RWPE1 (cell line): ENCODE measurements at regions not wholly inside any gene's neighbourhood (a gene's known extent, or its start where the extent isn't known, plus 50 kb on each side); places are given as distances from the start of the nearest gene placed in this dataset.

ENCODE experiments used
- CTCF ChIA-PET: fragments of 350-600 bp; sonication (Branson Sonifier 250); formaldehyde crosslinking; extraction: SDS; loops from one replicate; lab custom pipeline; 2021; lab: Yijun Ruan, JAX
- POLR2A ChIA-PET: fragments of 400-600 bp; formaldehyde crosslinking; extraction: SDS; loops from one replicate; lab custom pipeline; 2020; ENCODE audit warnings: antibody characterized with exemption; ENCODE audit not compliant: low non-redundant PET; lab: Yijun Ruan, JAX
- DNase-seq: peaks from one replicate; pipeline ENCODE4 v3.0.0; 2012; ENCODE audit warnings: low spot score
- H3K27ac ChIP-seq: fragments of 450-650 bp; 2 replicates; pipeline ENCODE4 v1.5.1; 2017
- TF ChIP-seq, protein P1 (sequence below): fragments of 450-650 bp; conservative IDR thresholded peaks from 2 replicates; pipeline ENCODE4 v1.5.1; 2017; ENCODE audit warnings: low read depth, mild to moderate bottlenecking

GRCh38 chr12:13478650-13479181 is 282.2 kb downstream of the EMP1 start:
- ChIA-PET CTCF (no interaction called here), POLR2A (no interaction called here)
- TF ChIP-seq, protein P1, sequence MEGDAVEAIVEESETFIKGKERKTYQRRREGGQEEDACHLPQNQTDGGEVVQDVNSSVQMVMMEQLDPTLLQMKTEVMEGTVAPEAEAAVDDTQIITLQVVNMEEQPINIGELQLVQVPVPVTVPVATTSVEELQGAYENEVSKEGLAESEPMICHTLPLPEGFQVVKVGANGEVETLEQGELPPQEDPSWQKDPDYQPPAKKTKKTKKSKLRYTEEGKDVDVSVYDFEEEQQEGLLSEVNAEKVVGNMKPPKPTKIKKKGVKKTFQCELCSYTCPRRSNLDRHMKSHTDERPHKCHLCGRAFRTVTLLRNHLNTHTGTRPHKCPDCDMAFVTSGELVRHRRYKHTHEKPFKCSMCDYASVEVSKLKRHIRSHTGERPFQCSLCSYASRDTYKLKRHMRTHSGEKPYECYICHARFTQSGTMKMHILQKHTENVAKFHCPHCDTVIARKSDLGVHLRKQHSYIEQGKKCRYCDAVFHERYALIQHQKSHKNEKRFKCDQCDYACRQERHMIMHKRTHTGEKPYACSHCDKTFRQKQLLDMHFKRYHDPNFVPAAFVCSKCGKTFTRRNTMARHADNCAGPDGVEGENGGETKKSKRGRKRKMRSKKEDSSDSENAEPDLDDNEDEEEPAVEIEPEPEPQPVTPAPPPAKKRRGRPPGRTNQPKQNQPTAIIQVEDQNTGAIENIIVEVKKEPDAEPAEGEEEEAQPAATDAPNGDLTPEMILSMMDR, result no peak
- no peak overlapping the region for H3K27ac ChIP-seq
- no peak for DNase-seq

- POLR2A ChIA-PET, result no interaction called here
- CTCF ChIA-PET, result no interaction called here
- no peak overlapping the region for H3K27ac ChIP-seq
- TF ChIP-seq, protein P1, result no peak
- no peak for DNase-seq
These were observed 277.9 kb downstream of the EMP1 start for GRCh38 chr12:13474381-13474780.

DNA sequence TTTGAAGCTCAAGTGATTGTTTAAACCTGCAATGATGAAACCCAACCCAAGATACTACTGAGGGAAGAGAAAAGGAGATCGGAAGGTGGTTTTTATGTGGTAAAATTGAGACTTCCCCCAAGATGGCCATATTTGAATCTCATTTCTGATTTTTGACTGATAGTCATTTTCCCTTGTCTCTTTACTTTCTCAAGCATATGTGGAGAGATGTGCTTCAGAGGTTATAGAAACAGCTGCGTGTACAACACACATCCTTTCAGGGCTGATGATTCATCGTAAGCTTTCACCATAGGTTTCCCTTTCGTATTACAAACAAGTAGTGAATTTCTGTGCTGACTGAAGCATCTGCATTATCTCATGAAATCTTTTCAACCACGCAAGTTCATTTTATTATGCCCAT is 276.2 kb downstream of the EMP1 start:
- ChIA-PET POLR2A (no interaction called here), CTCF (interaction anchor here (0.5 kb wide), 1 partner anchor 218 kb away, joined by 3 read pairs; no protein-coding TSS in a partner anchor)
- TF ChIP-seq, protein P1, result no peak
- no peak for DNase-seq
- H3K27ac ChIP-seq, result no peak overlapping the region

- CTCF ChIA-PET, result interaction anchor here (0.6 kb wide), 1 partner anchor 470 kb away, joined by 3 read pairs; no protein-coding TSS in a partner anchor
- DNase-seq, result no peak
- POLR2A ChIA-PET, result no interaction called here
- TF ChIP-seq, protein P1, result no peak
- no peak overlapping the region for H3K27ac ChIP-seq
These were observed 274.9 kb downstream of the EMP1 start for GRCh38 chr12:13471471-13471870.

- CTCF ChIA-PET, result no interaction called here
- no peak overlapping the region for H3K27ac ChIP-seq
- no peak for DNase-seq
- POLR2A ChIA-PET, result no interaction called here
- TF ChIP-seq, protein P1, result no peak
These were observed 269.1 kb downstream of the EMP1 start for GRCh38 chr12:13465635-13466034.

DNA sequence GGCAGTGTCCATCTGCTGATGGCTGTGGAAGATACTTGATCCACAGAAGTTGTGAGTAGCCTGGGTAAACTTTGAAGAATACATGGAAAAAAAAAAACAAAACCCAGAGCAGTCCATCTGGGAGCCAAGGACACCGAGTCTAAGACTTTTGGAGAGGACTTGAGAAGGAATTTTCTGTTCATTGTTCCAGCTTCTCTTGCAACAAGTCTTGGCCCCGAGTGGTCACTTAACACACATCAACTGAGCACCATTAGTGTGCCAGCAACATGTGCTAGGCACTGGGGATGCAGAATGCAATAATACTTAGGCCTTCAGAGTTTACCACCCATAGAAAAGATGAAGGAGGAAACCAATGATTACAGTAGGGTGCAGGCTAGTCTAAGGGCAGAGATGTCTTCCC is 266.7 kb downstream of the EMP1 start:
- POLR2A ChIA-PET, result no interaction called here
- CTCF ChIA-PET, result interaction anchor here (0.5 kb wide), 1 partner anchor 113 kb away, joined by 3 read pairs; no protein-coding TSS in a partner anchor
- DNase-seq, result no peak
- H3K27ac ChIP-seq, result no peak overlapping the region
- TF ChIP-seq, protein P1, result no peak

DNA sequence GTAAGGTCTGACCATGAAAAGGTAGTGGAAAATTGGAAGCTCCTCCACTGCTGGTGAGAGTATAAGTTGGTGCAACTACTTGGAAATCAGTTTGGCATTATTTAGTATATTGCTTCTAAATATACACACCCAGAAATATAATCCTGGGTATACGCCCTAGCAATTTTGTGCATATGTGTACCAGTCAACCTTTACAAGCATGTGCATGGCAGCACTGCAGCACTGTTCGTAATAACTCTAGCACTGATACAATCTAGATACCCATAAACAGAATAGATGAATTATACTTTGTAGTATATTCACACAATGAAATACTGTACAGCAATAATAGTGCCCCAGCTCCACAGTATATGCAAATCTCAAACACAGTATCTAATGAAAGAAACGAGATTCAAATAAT is 265.9 kb downstream of the EMP1 start:
- TF ChIP-seq, protein P1, result no peak
- no peak for DNase-seq
- H3K27ac ChIP-seq, result no peak overlapping the region
- ChIA-PET CTCF (no interaction called here), POLR2A (no interaction called here)
